Sigmoid colon (tissue), 6 donors: ENCODE measurements at regions not wholly inside any gene's neighbourhood (a gene's known extent, or its start where the extent isn't known, plus 50 kb on each side); places are given as distances from the start of the nearest gene placed in this dataset.
"Not testable (repeated sequence)": the region's sequence is repeated elsewhere in the genome, so short reads cannot be mapped to it uniquely, and the experiment has no call there.

Experiments used
- DNase-seq: peaks from one replicate; pipeline ENCODE4 v3.0.0-alpha.2; 2019
- H3K27ac ChIP-seq, 4 donors: fragments of 200-600 bp; sonication (generic); one replicate each; pipeline ENCODE4 v1.5.1; 2016 to 2019; ENCODE audit warnings: mild to moderate bottlenecking in 1 of 4
- H3K27me3 ChIP-seq, 3 donors: fragments of 200-600 bp; sonication (generic); one replicate each; pipeline ENCODE4 v1.5.1; 2019; ENCODE audit warnings: mild to moderate bottlenecking in 1 of 3
- H3K36me3 ChIP-seq, 4 donors: fragments of 200-600 bp; sonication (generic); one replicate each; pipeline ENCODE4 v1.5.1; 2016 to 2019
- H3K4me1 ChIP-seq, 4 donors: fragments of 200-600 bp; sonication (generic); one replicate each; pipeline ENCODE4 v1.5.1; 2017 to 2019
- H3K4me3 ChIP-seq, 4 donors: fragments of 200-600 bp; sonication (generic); one replicate each; pipeline ENCODE4 v1.5.1; 2017 to 2019; ENCODE audit warnings: mild to moderate bottlenecking in 2 of 4, moderate library complexity in 1 of 4
- H3K9me3 ChIP-seq, 4 donors: fragments of 200-600 bp in 3 of 4; sonication (generic) in 3 of 4; one replicate each; pipeline versions ENCODE4 v1.5.1 to v1.6.1; 2013 to 2019
- CTCF ChIP-seq, 4 experiments: fragments of 450-650 bp in 3 of 4; fragments of 200-600 bp in 1 of 4; IDR thresholded peaks; one replicate each; pipeline ENCODE4 v1.5.1; 2016 to 2019; ENCODE audit warnings: antibody characterized with exemption in 4 of 4, mild to moderate bottlenecking in 3 of 4, moderate library complexity in 2 of 4
- EP300 ChIP-seq, 4 donors: sonication (generic); formaldehyde crosslinking; IDR thresholded peaks; one replicate each; pipeline ENCODE4 v1.6.1; 2017; ENCODE audit warnings: antibody characterized with exemption in 4 of 4
- POLR2A ChIP-seq, 2 donors: fragments of 450-650 bp; IDR thresholded peaks; one replicate each; pipeline ENCODE4 v1.6.1; 2016; ENCODE audit warnings: antibody characterized with exemption in 2 of 2, mild to moderate bottlenecking in 2 of 2, moderate library complexity in 2 of 2
- POLR2AphosphoS5 ChIP-seq, 4 donors: sonication (generic); formaldehyde crosslinking; IDR thresholded peaks; one replicate each; pipeline ENCODE4 v1.6.1; 2017; ENCODE audit warnings: antibody characterized with exemption in 4 of 4
- WGBS, 2 donors: extraction: QIAGEN DNeasy Blood & Tissue Kit; methylation state at CpG; one replicate each; pipeline ENCODE4 v1.1.7; 2013; 5-methylcytosine and 5-hydroxymethylcytosine counted together
- intact Hi-C: fragments of 100-400 bp; cut with DNase I; formaldehyde crosslinking; loops from one replicate; pipeline ENCODE4 v1.15.1; 2023
- small RNA-seq, 3 donors: library from RNA; depleted of rRNA; stranded (forward); fragments of <200 nt; gene quantifications; one replicate each; pipeline ENCODE3, GENCODE V24; 2016
- donor health status: healthy with polysubstance abuse.
- donor health status: healthy.

- H3K27ac ChIP-seq = no peak overlapping the region
- H3K36me3 ChIP-seq = no peaks in the 10 kb centered on the region
- no peak overlapping the region for H3K4me3 ChIP-seq
- no peaks in the 10 kb centered on the region for H3K27me3 ChIP-seq
- WGBS, 2 donors = 75 to 84% methylated on average over 3 of the region's 3 CpGs
- H3K4me1 ChIP-seq = no peaks in the 10 kb centered on the region
- no peak for DNase-seq
- intact Hi-C loops = no loop called here
- TF ChIP-seq EP300 (IDR thresholded peaks at IDR 0.05) (no peak), POLR2AphosphoS5 (IDR thresholded peaks at IDR 0.05) (no peak), POLR2A (IDR thresholded peaks at IDR 0.05) (no peak), CTCF (IDR thresholded peaks at IDR 0.05) (no peak)
- H3K9me3 ChIP-seq = no peaks in the 10 kb centered on the region
Observed at GRCh38 chr13:50766695-50767094, 76.8 kb downstream of the DLEU7 start.

GRCh38 chr13:50772881-50773280 lies 70.6 kb downstream of the DLEU7 start:
- intact Hi-C loops, H3K36me3 ChIP-seq, H3K4me3 ChIP-seq, DNase-seq, H3K27me3 ChIP-seq, H3K27ac ChIP-seq, H3K4me1 ChIP-seq, H3K9me3 ChIP-seq: not testable (repeated sequence)
- WGBS, 2 donors = 82 to 87% methylated on average over 9 of the region's 9 CpGs

Small RNAs in the stretch of these regions (small RNA-seq; reads per million reads assigned to genes)
- gene RF02109 (0 reads per million in 3 donors), gene RF02110 (0 reads per million in 3 donors)
